ENCODE measurements at regions not wholly inside any gene's neighbourhood (a gene's known extent, or its start where the extent isn't known, plus 50 kb on each side); places are given as distances from the start of the nearest gene placed in this dataset.

DNA sequence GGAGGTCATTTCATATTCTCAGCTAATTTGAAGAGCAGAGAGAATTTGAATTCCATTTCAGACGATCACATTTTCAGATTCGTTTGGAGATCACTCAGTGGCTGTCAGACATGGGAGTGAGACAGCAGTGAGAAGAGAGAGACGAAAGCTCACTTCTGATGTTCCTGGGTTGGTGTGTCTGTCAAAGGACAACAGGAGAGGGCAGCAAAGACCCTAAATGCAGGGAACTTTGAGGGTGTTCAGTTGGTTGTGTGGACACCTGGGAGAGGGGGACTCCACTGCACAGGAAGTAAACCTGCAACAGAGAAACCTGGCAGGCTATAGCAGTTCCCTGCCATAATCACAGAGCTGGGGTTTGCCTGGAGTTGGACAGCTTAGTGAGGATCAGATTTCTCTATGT, 675.1 kb downstream of the SQOR start:
- Mint-ChIP-seq H3K27me3 (ENCODE audit: low read depth) (no peaks in the 10 kb centered on the region), H3K4me1 (ENCODE audit: low read depth) (no peaks in the 10 kb centered on the region), H3K9me3 (no peaks in the 10 kb centered on the region), H3K36me3 (ENCODE audit: insufficient read depth) (no peaks in the 10 kb centered on the region), H3K4me3 (no peak overlapping the region)
- DNase-seq, result no peak
- ATAC-seq, result no peak

DNA sequence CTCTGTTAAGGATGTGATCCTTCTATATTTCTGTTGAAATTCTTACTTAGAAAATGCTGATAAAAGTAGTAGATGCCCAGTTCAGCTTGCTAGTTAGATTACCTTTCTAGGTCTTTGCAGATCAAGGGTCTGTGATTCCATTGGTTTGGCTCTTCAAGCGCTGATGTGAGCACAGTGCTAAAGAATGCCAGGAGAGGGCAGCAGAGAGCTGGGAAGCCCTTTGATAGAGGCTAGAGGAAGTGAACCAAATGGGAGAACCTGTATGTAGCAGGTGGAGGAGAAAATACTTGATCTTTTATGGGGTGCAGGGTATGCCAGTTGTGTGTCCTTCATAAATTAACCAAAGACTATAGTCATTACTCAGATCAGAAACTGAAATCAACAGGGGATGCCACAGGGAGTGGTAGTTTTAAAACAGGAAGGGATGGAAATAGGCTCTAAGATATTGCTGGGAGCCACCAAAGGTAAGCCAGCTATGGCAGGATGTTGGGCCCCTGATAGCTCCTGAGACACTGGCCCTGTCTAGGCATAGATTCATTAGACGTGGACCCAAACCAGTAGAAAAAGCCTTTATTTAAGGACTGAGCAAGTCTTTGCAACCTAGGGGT, 677.4 kb downstream of the SQOR start:
- ATAC-seq (peak in 1 of 2 donors; percentile 46), DNase-seq (peak; percentile 38)
- H3K27me3 Mint-ChIP-seq (ENCODE audit: low read depth), result no peaks in the 10 kb centered on the region
- H3K36me3 Mint-ChIP-seq (ENCODE audit: insufficient read depth), result no peaks in the 10 kb centered on the region
- H3K9me3 Mint-ChIP-seq, result no peaks in the 10 kb centered on the region
- H3K4me3 Mint-ChIP-seq, result no peak overlapping the region
- H3K4me1 Mint-ChIP-seq (ENCODE audit: low read depth), result no peaks in the 10 kb centered on the region

DNA sequence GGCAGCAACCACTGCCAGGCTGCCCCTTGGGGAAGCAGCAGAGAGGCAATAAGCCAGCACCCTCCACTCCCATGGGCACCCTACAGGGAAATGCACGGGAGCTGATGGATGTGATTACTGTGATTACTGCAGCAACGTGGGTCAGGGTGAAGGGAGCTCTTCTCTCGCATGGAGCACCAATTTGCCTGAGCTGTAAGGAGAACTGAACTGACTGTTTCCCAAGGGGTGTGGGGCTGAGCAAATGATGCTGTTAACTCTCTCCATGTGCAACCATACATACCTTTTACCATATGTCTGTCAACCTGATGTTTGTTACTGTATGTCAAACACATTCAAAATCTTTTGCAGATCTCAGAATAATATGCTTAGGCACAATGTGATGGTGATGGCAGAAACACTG, 680.6 kb downstream of the SQOR start:
- Mint-ChIP-seq H3K4me1 (ENCODE audit: low read depth) (no peaks in the 10 kb centered on the region), H3K27me3 (ENCODE audit: low read depth) (no peaks in the 10 kb centered on the region), H3K4me3 (no peak overlapping the region), H3K9me3 (no peaks in the 10 kb centered on the region), H3K36me3 (ENCODE audit: insufficient read depth) (no peaks in the 10 kb centered on the region)
- DNase-seq, result no peak
- ATAC-seq, result no peak

- Mint-ChIP-seq H3K27me3 (ENCODE audit: low read depth) (no peaks in the 10 kb centered on the region), H3K36me3 (ENCODE audit: insufficient read depth) (no peaks in the 10 kb centered on the region), H3K9me3 (no peaks in the 10 kb centered on the region), H3K4me1 (ENCODE audit: low read depth) (no peaks in the 10 kb centered on the region), H3K4me3 (no peak overlapping the region)
- no peak for ATAC-seq
- DNase-seq, result no peak
Observed at GRCh38 chr15:46316024-46316423, 681.2 kb downstream of the SQOR start.

DNA sequence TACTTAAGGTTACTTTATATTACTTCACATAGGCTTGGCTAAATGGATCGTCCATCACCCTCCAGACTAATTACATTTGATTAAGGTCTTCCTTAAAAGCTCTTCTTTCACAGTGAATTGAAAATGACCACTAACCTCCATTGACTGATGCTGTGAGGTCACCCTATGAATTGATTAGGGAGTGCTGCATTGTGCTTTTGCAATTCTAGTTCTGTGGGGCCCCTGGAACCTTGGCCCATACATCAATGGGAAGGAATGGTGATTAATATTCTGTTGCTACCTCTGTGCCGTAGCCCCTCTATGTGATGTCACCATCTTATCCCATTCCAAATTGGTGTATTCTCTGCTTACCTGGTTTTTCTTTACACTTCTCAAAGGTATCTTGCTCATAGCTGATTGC, 682.2 kb downstream of the SQOR start:
- no peak overlapping the region for H3K4me3 Mint-ChIP-seq
- H3K4me1 Mint-ChIP-seq (ENCODE audit: low read depth), result no peaks in the 10 kb centered on the region
- no peaks in the 10 kb centered on the region for H3K27me3 Mint-ChIP-seq (ENCODE audit: low read depth)
- H3K36me3 Mint-ChIP-seq (ENCODE audit: insufficient read depth), result no peaks in the 10 kb centered on the region
- no peak for DNase-seq
- ATAC-seq, result no peak
- no peaks in the 10 kb centered on the region for H3K9me3 Mint-ChIP-seq

DNA sequence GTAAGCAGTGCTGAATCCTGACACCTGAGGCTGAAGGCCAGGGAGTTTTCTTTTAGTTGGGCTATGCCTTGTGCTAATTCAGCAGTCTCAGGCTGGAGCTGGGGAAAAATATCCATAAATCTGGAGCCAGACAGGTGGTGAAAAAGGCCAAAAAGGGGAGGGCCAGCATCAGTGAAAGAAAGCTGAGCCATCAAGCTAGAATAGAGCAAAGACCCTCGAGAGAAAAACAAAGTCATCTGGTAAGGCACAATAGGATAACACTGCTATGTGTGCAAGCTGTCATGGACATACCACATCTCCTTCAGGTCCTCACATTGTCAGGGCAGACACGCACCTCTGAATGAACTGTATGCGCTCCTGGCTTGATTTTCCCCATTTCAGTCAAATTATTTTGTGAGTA, 687.9 kb downstream of the SQOR start:
- ATAC-seq (no peak), DNase-seq (no peak)
- H3K27me3 Mint-ChIP-seq (ENCODE audit: low read depth), result peaks cover 3% of the 10 kb centered on the region
- no peak overlapping the region for H3K4me3 Mint-ChIP-seq
- no peaks in the 10 kb centered on the region for H3K4me1 Mint-ChIP-seq (ENCODE audit: low read depth)
- H3K36me3 Mint-ChIP-seq (ENCODE audit: insufficient read depth), result no peaks in the 10 kb centered on the region
- H3K9me3 Mint-ChIP-seq, result no peaks in the 10 kb centered on the region

DNA sequence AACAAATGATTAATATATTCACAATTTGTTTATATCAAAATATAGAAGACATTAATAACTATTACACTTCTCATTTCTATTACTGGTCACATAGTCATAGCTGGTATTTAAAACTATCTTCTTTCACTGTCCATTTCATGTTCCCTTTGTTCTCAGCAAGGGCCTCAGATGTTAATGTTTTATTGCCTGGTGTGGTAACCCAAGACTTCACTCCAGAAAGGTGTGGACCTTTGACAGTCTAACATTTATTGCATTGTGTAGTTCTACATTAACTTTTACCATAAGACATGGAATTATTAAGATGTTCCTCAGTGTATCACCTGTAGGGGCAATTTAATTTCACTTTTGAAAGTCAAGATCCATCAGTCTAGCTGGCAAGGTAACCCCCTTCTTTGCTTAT, 691.3 kb downstream of the SQOR start:
- Mint-ChIP-seq H3K9me3 (peaks cover 3% of the 10 kb centered on the region), H3K36me3 (ENCODE audit: insufficient read depth) (no peaks in the 10 kb centered on the region)
- no peak for ATAC-seq

DNA sequence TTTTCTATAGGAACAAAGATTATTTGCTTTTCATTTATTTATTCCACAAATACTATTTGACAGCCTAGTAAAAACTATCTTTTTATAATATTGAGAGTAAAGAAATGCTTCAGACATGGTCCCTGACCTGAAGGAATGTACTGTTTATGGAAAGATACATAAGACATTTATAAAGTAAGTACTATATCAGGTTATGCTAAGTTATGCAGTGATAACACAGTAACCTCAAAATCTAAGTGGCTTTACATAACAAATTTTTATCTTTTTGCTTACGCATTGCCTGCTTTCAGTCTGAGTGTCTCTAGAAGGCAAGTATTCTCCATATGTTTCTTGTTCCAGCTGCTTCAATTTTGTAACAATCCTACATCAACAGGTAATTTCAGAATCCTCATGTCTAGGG, 694.0 kb downstream of the SQOR start:
- no peak for DNase-seq
- Mint-ChIP-seq H3K9me3 (peaks cover 3% of the 10 kb centered on the region), H3K36me3 (ENCODE audit: insufficient read depth) (no peaks in the 10 kb centered on the region), H3K4me1 (ENCODE audit: low read depth) (no peaks in the 10 kb centered on the region), H3K4me3 (no peak overlapping the region), H3K27me3 (ENCODE audit: low read depth) (no peaks in the 10 kb centered on the region)
- ATAC-seq, result no peak

More for the DNA sequence above, 691.3 kb downstream of the SQOR start:
- H3K4me3 Mint-ChIP-seq, result no peak overlapping the region
- DNase-seq, result no peak
- peaks cover 3% of the 10 kb centered on the region for H3K27me3 Mint-ChIP-seq (ENCODE audit: low read depth)
- H3K4me1 Mint-ChIP-seq (ENCODE audit: low read depth), result no peaks in the 10 kb centered on the region

- Mint-ChIP-seq H3K36me3 (ENCODE audit: insufficient read depth) (no peaks in the 10 kb centered on the region), H3K4me3 (no peak overlapping the region), H3K4me1 (ENCODE audit: low read depth) (no peaks in the 10 kb centered on the region), H3K9me3 (peaks cover 3% of the 10 kb centered on the region), H3K27me3 (ENCODE audit: low read depth) (no peaks in the 10 kb centered on the region)
- ATAC-seq (no peak), DNase-seq (no peak)
Observed at GRCh38 chr15:46329876-46330275, 695.0 kb downstream of the SQOR start.

DNA sequence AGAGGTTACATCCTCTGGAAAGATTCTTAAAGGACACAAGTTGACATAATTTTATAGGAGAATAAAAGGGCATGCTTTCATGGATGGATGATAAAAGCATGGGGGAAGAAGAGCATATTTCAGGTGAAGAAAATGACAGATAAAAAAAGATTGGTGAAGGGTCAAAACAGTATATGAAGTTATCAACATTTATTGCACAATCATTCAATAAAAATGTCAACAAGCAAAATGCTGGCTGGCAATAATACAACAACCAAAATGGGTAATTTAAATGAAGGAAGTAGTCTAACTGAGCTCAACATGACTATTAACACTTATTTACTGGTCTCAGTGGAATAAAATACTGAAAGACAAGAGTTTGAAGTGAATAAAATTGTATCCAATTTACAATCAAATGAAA, 696.7 kb downstream of the SQOR start:
- Mint-ChIP-seq H3K4me3 (no peak overlapping the region), H3K9me3 (peaks cover 3% of the 10 kb centered on the region), H3K27me3 (ENCODE audit: low read depth) (no peaks in the 10 kb centered on the region), H3K36me3 (ENCODE audit: insufficient read depth) (no peaks in the 10 kb centered on the region), H3K4me1 (ENCODE audit: low read depth) (no peaks in the 10 kb centered on the region)
- DNase-seq (no peak), ATAC-seq (no peak)

GRCh38 chr15:46343196-46343935, 708.5 kb downstream of the SQOR start:
- Mint-ChIP-seq H3K27me3 (ENCODE audit: low read depth) (no peaks in the 10 kb centered on the region), H3K36me3 (ENCODE audit: insufficient read depth) (no peaks in the 10 kb centered on the region), H3K4me3 (no peak overlapping the region), H3K9me3 (no peaks in the 10 kb centered on the region), H3K4me1 (ENCODE audit: low read depth) (no peaks in the 10 kb centered on the region)
- no peak for DNase-seq
- ATAC-seq, result no peak

- Mint-ChIP-seq H3K4me3 (no peak overlapping the region), H3K9me3 (no peaks in the 10 kb centered on the region), H3K36me3 (ENCODE audit: insufficient read depth) (no peaks in the 10 kb centered on the region)
Observed at GRCh38 chr15:46344115-46344724, 709.4 kb downstream of the SQOR start.

GRCh38 chr15:46344915-46345314, 710.1 kb downstream of the SQOR start:
- DNase-seq, result no peak
- Mint-ChIP-seq H3K4me1 (ENCODE audit: low read depth) (no peaks in the 10 kb centered on the region), H3K4me3 (no peak overlapping the region), H3K9me3 (no peaks in the 10 kb centered on the region), H3K36me3 (ENCODE audit: insufficient read depth) (no peaks in the 10 kb centered on the region), H3K27me3 (ENCODE audit: low read depth) (no peaks in the 10 kb centered on the region)
- no peak for ATAC-seq

More at GRCh38 chr15:46344115-46344724, 709.4 kb downstream of the SQOR start:
- no peak for DNase-seq
- Mint-ChIP-seq H3K4me1 (ENCODE audit: low read depth) (no peaks in the 10 kb centered on the region), H3K27me3 (ENCODE audit: low read depth) (no peaks in the 10 kb centered on the region)
- ATAC-seq, result no peak

DNA sequence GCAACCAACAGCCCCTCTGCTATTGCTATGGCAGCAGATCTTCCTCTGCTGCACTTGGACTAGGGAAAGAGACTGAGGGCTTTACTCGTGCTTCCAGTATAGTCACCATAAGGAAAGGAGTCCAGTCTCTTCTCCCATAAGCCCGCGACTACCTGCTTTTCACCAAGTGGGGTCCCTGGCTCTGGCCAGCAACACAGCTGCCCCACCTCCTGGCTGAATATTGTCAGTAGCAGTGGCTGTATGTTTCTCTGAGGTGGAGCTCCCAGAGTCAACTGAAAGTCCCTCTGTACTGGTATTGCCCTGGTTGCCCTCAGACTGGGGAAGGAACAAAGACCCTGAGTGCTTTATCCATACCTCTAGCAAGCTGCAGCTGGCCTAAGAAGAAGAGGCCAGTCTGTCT, 719.6 kb downstream of the SQOR start:
- Mint-ChIP-seq H3K36me3 (ENCODE audit: insufficient read depth) (no peaks in the 10 kb centered on the region), H3K9me3 (peaks cover 4% of the 10 kb centered on the region), H3K4me3 (no peak overlapping the region), H3K4me1 (ENCODE audit: low read depth) (no peaks in the 10 kb centered on the region), H3K27me3 (ENCODE audit: low read depth) (peaks cover 2% of the 10 kb centered on the region)
- DNase-seq (no peak), ATAC-seq (no peak)

- Mint-ChIP-seq H3K36me3 (ENCODE audit: insufficient read depth) (no peaks in the 10 kb centered on the region), H3K4me1 (ENCODE audit: low read depth) (no peaks in the 10 kb centered on the region), H3K4me3 (no peak overlapping the region), H3K9me3 (peaks cover 11% of the 10 kb centered on the region), H3K27me3 (ENCODE audit: low read depth) (no peaks in the 10 kb centered on the region)
- DNase-seq (no peak), ATAC-seq (no peak)
Observed at GRCh38 chr15:46365572-46365971, 730.7 kb downstream of the SQOR start.

All from activated T-cell treated with anti-CD3 and anti-CD28 coated beads, Interleukin-2, amount 50 U/mL, for 4 hours (primary cell).